Upper lobe of right lung (tissue), 1 donor: ENCODE measurements at regions not wholly inside any gene's neighbourhood (a gene's known extent, or its start where the extent isn't known, plus 50 kb on each side); places are given as distances from the start of the nearest gene placed in this dataset.
"Not testable (repeated sequence)": the region's sequence is repeated elsewhere in the genome, so short reads cannot be mapped to it uniquely, and the experiment has no call there.

Experiments
- ATAC-seq: fragments of 200-7000 bp; cut with Tn5 transposase; one replicate; pipeline ENCODE4 v1.9.1; 2020; ENCODE audit warnings: mild to moderate bottlenecking, moderate library complexity
- DNase-seq: peaks from one replicate; pipeline ENCODE4 v3.0.0-alpha.2; 2020
- H3K27ac ChIP-seq: fragments of 200-600 bp; one replicate; pipeline ENCODE4 v1.8.0; 2022
- H3K27me3 ChIP-seq: fragments of 200-600 bp; one replicate; pipeline ENCODE4 v1.8.0; 2022; ENCODE audit warnings: mild to moderate bottlenecking
- H3K36me3 ChIP-seq: fragments of 200-600 bp; one replicate; pipeline ENCODE4 v1.8.0; 2022
- H3K4me1 ChIP-seq: fragments of 200-600 bp; one replicate; pipeline ENCODE4 v1.8.0; 2022
- H3K4me3 ChIP-seq: fragments of 200-600 bp; one replicate; pipeline ENCODE4 v1.8.0; 2022; ENCODE audit warnings: mild to moderate bottlenecking
- H3K9me3 ChIP-seq: fragments of 200-600 bp; one replicate; pipeline ENCODE4 v1.8.0; 2022
- intact Hi-C: fragments of 100-400 bp; cut with DNase I; formaldehyde crosslinking; loops from one replicate; pipeline ENCODE4 v1.11.0; 2022
- TF ChIP-seq, protein P1 (sequence below): fragments of 200-600 bp; IDR thresholded peaks from one replicate; pipeline ENCODE4 v1.8.0; 2022; ENCODE audit warnings: antibody characterized with exemption
- donor health status: DM: no; HTN: yes; CAD: no; lungs with severe emphysema.

DNA sequence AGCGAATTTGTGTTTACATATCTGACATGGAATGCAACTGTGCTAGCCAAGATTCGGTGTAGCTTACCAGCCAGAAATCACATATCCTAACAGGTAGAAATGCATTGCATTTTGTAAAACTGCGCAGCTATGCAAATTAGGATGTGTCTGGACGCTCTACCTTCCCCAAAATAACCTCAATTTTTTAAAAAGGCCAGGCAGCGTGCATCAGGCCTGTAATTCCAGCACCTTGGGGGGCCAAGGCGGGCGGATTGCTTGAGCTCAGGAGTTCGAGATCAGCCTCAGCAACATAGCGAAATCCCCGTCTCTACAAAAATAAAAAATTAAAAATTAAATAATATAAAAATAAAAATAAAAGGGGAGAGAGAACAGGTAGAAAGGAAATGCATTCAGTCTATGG lies 305.0 kb downstream of the TYW1 start:
- Histone ChIP-seq H3K27ac (peak overlapping the region; percentile 96), H3K27me3 (no peaks in the 10 kb centered on the region), H3K4me3 (peak overlapping the region; percentile 75), H3K4me1 (peaks cover 14% of the 10 kb centered on the region), H3K36me3 (peaks cover 8% of the 10 kb centered on the region), H3K9me3 (no peaks in the 10 kb centered on the region)
- TF ChIP-seq, protein P1, sequence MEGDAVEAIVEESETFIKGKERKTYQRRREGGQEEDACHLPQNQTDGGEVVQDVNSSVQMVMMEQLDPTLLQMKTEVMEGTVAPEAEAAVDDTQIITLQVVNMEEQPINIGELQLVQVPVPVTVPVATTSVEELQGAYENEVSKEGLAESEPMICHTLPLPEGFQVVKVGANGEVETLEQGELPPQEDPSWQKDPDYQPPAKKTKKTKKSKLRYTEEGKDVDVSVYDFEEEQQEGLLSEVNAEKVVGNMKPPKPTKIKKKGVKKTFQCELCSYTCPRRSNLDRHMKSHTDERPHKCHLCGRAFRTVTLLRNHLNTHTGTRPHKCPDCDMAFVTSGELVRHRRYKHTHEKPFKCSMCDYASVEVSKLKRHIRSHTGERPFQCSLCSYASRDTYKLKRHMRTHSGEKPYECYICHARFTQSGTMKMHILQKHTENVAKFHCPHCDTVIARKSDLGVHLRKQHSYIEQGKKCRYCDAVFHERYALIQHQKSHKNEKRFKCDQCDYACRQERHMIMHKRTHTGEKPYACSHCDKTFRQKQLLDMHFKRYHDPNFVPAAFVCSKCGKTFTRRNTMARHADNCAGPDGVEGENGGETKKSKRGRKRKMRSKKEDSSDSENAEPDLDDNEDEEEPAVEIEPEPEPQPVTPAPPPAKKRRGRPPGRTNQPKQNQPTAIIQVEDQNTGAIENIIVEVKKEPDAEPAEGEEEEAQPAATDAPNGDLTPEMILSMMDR, result no peak
- no peak for DNase-seq
- ATAC-seq, result no peak
- intact Hi-C loops, result no loop called here

DNA sequence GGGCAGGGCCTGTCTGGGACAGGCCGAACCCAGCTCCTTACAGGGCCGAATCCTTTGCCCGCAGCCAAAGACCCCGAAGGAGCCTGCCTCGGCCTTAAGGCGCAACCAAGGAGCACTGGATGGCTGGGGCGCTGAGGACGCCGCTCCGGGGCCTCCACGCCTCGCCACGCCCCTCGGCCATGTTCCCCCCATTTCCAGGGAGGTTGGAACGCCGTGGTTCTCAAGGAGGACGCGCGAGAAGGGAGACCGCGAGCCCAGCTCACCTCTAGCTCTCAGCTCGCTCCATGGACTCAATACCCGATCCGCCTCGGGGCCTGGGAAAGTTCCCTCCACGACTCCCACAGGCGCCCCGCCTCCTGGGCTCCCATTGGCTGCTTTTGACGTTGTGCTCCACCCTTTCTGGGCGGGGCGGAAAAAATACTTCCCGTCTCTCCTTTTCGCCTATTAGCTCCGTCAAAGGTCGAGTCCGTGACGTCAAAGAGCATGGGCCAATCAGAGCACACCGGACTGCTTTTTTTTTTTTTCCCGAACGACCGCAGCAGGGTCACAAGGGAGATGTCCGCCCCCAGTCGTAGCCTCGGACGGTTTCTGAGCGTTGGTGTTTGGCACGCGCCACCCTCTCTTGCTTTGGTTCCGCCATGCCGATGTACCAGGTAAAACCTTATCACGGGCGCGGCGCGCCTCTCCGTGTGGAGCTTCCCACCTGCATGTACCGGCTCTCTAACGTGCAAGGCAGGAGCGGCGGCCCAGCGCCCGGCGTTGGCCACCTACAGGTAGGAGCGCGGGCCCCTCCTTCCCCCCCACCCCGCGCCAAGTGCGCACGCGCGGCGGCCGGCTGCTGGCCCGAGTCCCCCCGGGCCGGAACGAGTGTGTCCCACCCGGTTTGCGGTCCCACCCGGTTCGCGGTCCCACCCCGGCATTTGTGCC lies 305.7 kb downstream of the TYW1 start:
- Histone ChIP-seq H3K9me3 (no peaks in the 10 kb centered on the region), H3K27ac (peak overlapping the region; percentile 96), H3K36me3 (peaks cover 13% of the 10 kb centered on the region), H3K27me3 (no peaks in the 10 kb centered on the region), H3K4me3 (peak overlapping the region; percentile 75), H3K4me1 (peaks cover 14% of the 10 kb centered on the region)
- ATAC-seq (peak; percentile 97), DNase-seq (peak; percentile 98)
- intact Hi-C loops, result no loop called here
- TF ChIP-seq, protein P1, result peak; percentile 29

DNA sequence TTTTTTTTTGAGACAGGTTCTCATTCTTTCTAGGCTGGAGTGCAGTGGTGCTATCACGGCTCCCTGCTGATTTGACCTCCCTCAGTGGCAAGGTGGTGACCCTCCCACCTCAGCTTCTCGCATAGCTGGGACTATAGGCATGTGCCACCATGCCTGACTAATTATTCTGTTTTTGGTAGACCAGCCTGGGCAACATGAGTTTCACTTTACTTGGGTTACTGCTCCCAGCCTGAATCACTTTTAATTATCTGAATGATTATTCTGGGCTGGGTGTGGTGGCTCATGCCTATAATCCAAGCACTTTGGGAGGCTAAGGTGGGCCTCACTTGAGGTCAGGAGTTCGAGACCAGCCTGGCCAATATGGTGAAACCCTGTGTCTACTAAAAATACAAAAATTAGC lies 308.2 kb downstream of the TYW1 start:
- H3K9me3 ChIP-seq, H3K4me3 ChIP-seq, H3K27me3 ChIP-seq, intact Hi-C loops, ATAC-seq, H3K27ac ChIP-seq, DNase-seq: not testable (repeated sequence)
- Histone ChIP-seq H3K36me3 (peaks cover 37% of the 10 kb centered on the region), H3K4me1 (peaks cover 14% of the 10 kb centered on the region)

DNA sequence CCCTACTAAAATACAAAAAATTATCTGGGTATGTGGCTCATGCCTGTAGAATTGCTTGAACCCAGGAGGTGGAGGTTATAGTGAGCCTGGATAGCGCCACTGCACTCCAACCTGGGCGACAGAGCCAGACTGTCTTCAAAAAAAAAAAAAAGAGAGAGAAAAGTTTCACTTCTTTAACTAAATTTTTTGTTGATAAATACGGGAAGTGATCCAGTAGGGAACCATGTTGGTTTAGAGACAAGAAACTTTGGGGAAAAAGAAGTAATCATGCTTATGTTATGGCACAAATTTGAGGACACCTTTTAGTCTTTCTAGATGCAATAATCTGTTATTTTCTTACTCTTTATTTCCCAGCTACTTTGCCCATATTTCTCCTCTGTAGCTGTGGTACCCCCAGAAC lies 309.7 kb downstream of the TYW1 start:
- no peak for ATAC-seq
- peaks cover 52% of the 10 kb centered on the region for H3K36me3 ChIP-seq
- intact Hi-C loops, result no loop called here
- H3K27me3 ChIP-seq, result no peaks in the 10 kb centered on the region
- H3K27ac ChIP-seq, result no peak overlapping the region
- DNase-seq, result no peak
- H3K9me3 ChIP-seq, result no peaks in the 10 kb centered on the region
- H3K4me3 ChIP-seq, result no peak overlapping the region
- H3K4me1 ChIP-seq, result peaks cover 12% of the 10 kb centered on the region
- TF ChIP-seq, protein P1, result no peak

DNA sequence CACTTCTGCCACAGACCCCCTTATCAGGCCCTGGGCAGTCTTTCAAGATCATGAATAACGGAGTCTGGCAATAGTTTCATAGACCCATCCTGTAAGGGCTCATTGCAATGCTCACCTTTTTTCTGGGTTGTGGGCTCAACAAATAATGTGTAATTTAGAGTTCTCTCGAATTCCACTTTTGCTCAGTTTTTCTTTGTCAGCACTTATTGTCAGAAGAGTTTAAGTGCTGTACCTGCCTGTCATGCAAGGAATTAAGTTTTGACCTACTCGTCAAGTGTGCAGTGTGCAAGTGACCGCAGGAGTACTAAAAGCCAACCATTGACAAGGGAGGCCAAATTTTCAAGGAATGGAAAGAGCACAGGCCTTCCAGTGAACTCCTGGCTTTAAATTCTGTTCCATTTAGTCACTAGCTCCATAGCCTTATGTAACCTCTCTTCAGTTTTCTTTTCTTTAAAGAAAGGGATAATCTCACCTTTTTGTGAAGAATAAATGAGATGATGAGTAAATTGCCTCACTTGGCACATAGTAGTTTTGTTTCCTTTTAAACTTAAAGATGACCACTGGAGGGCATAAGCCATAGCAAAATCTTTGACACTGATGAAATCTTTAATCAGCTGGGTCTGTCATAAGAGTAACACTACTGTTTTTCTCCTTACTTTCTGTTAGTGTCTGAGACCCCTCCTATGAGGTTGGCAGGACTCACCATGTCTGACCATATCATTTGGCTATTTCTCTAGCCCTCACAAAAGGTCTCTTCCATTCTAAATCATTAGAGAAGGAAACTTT lies 313.3 kb downstream of the TYW1 start:
- TF ChIP-seq, protein P1, result no peak
- no peak overlapping the region for H3K27ac ChIP-seq
- H3K4me1 ChIP-seq, result no peaks in the 10 kb centered on the region
- H3K9me3 ChIP-seq, result no peaks in the 10 kb centered on the region
- H3K36me3 ChIP-seq, result peaks cover 87% of the 10 kb centered on the region
- no peak for ATAC-seq
- H3K4me3 ChIP-seq, result no peak overlapping the region
- H3K27me3 ChIP-seq, result no peaks in the 10 kb centered on the region
- no peak for DNase-seq
- intact Hi-C loops, result no loop called here

DNA sequence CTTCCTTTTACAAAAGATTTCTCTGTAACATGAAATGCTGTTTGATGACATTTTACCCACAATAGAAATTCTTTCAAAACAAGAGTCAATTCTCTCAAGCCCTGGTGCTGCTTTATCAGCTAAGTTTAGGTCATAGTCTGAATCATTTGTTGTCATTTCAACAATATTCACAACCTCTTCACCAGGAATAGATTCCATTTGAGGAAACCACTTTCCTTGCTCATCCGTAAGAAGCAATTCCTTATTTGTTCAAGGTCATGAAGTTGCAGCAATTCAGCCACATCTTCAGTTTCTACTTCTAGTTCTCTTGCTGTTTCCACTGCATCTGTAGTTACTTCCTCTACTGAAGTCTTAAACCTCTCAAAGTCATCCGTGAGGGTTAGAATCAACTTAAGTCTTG lies 315.3 kb downstream of the TYW1 start:
- H3K9me3 ChIP-seq, result no peaks in the 10 kb centered on the region
- H3K4me3 ChIP-seq, result no peak overlapping the region
- H3K27ac ChIP-seq, result no peak overlapping the region
- ATAC-seq, result no peak
- no peaks in the 10 kb centered on the region for H3K27me3 ChIP-seq
- no peaks in the 10 kb centered on the region for H3K4me1 ChIP-seq
- no peak for DNase-seq
- peaks cover 94% of the 10 kb centered on the region for H3K36me3 ChIP-seq
- TF ChIP-seq, protein P1, result no peak
- intact Hi-C loops, result no loop called here
